DMS 273 (cell line): ENCODE measurements at regions not wholly inside any gene's neighbourhood (a gene's known extent, or its start where the extent isn't known, plus 50 kb on each side); places are given as distances from the start of the nearest gene placed in this dataset.
"Not testable (repeated sequence)": the region's sequence is repeated elsewhere in the genome, so short reads cannot be mapped to it uniquely, and the experiment has no call there.

Source experiments
- DNase-seq: peaks from one replicate; lab custom pipeline; 2025; ENCODE audit not compliant: unreplicated experiment; lab: John Stamatoyannopoulos, UW

DNA sequence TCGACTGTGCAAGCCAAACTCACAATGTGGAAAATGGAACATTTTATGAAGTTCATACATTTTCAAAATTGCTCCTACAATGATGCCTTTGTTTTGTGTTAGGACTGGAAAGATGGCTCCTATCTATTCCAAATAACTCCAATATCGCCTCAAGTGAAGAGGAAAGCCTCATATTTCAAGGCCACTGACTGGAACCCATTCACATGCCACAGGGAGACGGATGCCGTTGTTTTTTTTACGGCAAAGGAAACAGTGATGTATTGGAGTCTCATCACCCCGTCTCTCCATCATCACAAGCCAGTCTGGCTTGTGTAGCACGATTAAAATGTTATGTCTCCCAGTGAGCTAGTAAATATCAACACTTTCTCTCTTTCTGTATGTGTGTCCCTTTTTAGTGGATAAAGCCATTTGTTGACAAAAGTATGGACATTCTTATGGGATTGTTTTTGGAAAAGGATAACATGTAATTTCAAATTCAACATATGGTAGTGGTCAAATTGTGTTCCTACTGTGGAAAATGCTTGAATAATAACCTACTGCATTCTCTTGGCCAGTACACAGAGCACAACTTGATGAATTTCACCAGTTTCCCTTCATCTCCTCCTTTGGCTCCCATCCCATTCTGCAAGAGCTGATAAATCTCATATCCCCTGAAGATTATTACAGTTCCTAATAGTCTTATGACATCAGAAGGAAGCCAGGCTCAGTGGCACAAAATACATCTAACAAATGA, 109.5 kb upstream of the PITRM1 start:
- no peak for DNase-seq

DNA sequence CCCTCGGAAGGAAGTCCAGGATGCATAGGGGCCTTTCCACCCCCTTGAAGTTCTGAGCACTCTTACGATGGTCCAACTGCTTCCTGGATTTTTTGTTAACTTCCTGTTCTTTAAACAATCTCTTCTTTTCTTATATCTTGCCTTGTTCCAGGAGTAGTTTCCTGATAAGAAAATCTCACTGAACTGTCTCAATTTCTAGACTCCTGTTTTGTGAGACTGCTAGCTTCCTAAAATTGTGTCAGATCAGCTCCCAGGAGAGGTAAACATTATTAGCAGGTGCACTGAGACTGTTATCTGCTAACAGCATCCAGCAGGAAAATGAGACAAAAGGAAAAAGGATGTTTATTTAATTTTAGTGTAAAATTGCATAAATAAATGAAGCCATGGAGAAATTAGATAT, 106.2 kb upstream of the PITRM1 start:
- no peak for DNase-seq

DNA sequence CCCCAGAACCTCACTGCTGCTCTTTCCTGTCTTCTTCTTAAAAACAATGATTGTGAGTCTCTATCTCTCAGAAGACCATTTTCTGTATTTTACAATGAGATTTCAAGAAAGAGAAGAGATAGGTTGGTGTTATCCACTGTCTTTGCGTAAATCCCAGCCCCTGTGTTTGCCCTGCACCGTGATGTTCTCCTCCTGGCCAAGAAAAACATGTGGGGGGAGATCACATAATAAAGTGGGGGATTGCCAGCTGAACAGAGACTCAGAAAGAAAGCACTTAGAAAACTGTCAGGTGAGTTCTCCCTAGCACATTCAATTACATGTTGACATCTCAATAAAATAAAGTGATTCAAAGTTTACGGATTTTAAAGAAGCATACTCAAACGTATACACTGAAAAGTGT, 105.0 kb upstream of the PITRM1 start:
- no peak for DNase-seq

DNA sequence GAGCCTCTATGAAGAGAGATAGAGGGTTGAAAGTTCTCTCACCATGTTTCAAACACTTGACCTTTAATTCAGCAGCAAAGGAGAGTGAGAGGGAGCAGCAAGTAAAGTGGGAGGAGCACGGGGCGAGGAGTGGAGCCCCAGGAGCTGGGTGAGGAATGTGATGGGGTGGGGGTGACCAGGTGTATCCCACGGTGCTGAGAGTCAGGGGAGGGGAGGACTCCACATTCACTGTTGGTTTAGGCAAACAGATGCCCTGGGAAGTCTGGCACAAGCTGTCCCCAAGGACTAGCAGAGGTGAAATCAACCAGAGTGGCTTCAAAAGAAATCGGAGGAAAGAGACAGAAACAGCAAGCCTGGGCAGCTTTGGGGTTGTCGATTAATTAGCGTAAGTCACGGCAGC, 101.8 kb upstream of the PITRM1 start:
- DNase-seq = no peak

DNA sequence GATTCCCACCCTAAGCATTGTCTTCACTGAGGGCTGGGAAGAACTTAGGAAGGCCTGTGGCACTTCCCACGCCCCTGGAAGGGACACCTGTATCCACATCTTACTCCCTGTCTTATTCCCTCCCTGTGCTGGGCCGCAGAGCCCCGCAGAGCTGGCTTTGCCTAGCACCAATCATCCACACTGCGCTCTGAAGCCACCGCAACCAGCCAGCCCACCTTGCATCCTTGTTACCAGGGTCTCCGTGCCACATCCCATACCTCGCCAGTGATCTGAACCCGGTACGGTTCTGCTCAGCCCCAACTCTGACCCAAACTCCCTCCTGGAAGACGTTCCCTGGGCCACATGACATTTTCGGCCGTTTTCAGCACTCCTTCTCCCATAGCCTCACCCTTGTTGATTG, 101.4 kb upstream of the PITRM1 start:
- no peak for DNase-seq

DNA sequence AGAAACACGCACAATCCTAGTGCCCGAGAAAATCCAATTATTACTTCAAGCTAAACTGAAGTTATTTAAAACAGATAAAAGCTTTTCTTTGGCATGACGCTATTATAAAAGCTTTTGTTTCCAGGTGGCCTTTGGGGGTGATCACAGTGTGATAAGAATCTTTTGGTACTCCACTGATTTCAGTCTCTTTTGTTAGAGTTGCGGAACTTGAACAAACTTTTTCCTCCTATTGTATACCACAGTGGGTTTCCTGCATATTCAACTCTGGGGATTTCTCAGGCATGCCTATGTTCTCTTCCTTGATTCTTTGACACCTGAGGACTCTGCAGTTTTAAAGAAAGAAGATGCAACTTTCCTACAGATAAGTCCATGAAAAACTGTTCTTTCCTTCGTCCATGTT, 99.7 kb upstream of the PITRM1 start:
- no peak for DNase-seq

DNA sequence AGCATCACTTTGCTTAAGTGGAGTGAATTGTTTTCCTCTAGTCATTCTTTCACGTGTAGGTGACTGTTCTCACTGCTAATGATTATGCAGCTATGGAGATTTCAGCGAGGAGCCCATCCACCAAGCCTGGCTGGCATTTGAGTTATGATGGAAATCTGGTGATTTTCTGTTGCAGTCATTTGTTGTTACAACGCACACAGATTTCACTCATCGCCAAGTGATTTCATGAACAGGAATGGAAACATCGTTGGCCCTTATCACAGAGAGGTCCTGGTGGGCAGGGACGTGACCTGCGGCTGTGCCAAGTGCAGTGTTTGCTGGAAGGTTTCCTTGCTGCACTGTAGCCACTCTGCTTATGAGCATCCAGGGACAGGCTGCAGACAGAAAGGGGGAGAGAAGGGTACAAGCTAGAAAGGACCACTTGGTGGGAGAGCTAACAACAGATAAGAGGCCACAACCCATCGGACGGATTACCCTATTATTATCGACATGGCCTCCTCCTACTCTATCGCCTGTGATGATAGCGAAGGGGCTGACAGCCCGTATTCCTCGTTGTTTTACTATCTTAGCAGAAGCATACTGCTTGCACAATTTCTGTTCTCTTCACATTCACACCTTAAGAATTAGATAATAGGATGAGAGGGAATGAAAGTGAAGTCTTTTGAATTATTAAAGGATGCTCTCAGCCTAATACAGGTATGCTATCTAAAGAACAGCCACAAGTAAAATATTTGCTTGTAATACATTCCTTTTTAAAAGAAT, 99.0 kb upstream of the PITRM1 start:
- DNase-seq = no peak

DNA sequence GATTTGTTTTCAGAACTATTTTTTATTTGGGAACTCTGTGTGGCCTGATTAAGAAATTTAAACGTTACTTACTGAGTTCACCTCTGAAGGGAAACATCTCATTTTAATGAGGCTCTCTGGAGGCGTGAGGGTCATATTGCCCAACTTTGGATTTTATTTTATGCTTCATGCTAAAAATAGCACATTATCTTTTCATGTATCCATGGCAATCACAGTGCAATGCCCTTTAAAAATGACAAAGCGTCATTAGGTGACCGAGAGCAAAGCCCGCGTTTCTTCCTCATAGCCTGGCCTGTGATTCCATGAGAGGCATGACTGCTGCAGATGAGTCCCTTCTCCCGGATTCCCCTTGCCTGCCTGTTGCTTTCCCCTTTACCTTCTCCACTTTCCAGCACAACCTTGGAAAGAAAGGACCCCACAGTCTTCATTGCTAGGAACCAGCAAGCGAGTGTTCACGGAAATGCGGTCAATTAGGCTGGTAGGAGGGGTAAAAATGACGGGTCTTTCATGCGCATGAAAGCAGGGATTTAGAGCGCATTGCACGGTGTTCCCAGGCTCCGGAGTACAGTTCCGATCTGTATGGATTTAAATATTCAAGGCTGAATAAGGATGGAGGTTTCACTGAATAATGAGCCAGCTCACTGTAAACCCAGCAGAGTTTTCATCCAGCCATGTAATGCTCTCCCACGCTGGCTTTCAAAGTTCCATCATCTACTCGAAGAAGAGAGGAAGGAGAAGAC, 98.2 kb upstream of the PITRM1 start:
- DNase-seq = no peak

DNA sequence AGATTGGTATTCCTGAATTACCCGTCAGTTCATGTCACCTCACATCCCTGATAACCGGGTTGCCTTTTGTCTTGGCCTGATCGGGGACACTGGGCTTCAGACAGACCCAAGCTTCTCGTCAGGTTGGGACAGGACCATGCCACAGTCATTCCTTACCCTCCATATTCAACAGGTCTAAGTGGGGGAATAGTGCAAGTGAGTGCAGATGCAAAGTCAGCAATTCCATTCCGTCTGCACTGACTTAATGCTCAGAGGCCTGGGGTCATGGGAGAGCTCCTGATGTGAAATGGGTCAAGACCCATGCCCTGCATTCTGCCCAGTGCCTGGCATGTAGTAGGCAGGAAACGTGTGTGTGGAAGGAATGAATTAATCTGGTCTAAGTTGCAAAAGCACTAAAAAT, 95.4 kb upstream of the PITRM1 start:
- DNase-seq = no peak

DNA sequence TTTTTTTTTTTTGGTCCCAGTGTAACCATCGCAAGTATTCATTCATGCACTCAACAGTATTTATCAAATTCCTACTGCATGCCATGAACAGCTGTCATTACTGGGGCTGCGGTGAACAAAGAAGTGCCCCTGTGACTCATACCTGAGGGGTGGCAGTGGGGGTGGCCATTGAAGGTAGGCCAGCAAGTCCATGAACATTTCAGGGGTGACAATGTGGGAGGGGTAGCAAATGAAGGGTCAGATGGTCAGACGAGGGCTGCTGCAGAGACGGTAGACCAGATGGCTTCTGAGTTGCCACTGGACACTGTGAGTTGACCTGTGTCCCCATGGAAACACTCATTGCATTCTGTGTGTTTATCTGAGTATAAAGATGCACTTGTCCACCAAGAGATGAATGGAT, 92.5 kb upstream of the PITRM1 start:
- no peak for DNase-seq

DNA sequence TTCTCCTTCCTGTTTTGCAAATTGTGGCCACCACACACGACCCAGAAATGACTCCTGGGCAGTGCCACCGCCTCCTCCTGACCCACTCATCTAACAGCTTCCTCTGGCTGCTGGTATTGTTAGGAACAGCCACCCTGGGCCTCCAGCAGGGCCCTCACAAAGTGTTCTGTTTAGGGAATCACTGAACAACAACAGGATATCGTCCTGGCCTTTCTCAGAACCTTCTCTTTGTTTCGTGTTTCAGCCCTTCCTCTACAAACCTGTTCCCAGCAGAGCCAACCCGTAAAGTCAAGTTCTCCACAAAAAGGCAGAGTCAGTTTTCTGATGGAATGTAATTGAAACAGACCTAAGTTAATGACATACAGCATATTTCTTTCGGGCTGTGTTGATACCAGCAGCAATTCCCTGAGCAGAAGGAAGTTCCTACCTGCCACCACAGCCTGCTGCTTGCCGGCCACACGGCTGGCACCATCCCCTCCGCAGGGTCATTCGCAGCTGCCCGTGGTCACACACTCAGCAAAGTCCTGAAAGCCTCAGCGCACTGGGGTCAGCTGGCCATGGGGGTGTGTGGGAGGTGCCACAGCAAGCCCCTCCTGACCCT, 91.7 kb upstream of the PITRM1 start:
- no peak for DNase-seq

DNA sequence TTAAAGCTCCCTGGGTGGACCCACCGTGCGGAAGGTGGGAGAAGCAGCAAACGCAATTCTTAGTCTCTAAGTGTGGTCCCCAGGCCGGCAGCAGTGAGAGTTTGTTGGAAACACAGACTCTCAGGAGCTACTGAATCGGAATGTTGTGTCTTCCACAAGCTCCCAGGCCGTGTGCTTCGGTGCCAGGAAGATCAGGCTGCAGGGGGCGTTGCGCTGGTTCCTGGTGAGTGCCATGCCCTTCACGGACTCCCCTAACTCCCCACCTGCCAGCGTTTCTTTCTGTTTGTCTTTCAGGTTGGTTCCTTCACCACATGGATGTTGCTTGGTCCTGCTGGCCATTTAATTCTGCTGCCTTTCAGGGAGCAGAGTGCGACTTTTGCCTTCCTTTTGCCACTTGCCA, 91.2 kb upstream of the PITRM1 start:
- DNase-seq = no peak

DNA sequence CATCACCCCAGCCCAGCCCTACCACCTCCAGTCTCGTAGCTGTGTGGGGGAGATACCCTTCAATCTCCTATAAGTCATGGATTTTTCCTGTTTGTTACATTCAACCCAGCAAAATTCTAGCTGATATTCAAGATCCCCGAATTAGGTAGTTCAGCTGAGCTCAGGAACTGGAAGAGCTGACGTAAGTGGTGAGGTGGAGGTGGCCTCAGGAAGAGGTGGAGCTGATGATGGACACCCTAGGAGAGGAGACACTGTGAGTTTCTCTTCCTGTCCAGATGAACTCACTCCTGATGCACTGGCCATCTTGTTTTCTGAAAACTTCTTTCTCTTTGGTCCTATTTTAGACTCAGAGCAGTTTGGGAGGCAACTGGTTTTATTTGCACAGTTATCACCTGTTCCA, 90.5 kb upstream of the PITRM1 start:
- no peak for DNase-seq

DNA sequence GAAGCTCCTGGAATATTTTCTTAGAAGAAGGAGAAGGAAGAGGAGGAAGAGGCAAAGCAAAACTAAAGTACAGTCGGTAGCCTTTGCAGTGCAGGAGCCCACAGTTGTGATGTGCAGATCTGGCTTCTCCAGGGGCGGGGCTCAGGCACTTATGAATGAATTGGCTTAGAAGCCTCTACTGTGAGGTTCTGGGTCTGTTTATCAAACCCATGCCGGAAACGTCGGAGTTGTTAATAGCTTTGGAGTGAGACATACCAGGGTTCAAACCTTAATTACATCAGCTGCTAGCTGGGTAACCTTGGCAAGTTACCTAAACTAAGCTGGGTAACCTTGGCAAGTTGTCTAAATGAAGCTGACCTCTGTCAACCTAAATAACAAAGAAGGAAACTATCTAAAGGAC, 89.3 kb upstream of the PITRM1 start:
- DNase-seq = no peak

DNA sequence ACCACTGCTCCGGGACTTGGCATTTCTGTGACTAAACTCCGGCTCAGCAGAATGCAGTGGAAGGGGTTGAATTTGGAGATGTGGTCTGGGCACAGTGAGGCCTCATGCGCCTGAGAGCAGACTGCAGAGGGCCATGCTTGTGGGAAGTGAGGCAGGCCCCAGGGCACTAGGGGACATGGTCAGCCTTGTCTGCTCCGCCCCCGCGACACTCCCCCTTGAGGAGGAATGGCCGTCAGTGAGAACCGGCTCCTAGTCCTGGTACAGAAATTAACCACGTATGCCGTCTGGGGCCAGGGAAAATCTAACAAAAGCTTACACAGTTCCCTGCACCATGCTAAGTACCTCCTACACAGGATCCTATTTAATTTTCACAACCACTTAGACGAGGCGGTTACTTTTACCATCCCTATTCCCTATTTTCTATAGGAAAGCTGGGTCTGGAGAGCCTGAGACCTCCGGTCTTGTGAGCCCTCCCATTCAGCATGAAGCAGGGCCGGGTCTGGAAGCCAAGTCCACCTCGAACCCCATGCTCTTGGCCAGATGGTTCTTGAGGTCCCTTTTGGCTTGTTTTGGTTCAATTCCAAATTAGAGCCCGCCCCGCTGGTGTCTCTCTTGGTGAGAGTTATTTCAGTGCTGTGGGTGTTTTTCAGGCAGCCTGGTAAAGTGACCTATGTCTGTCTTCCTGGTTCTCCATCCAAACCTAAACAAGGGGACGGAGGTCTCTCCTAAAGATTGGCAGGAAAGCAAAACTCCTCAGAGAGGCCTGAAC, 87.7 kb upstream of the PITRM1 start:
- no peak for DNase-seq

DNA sequence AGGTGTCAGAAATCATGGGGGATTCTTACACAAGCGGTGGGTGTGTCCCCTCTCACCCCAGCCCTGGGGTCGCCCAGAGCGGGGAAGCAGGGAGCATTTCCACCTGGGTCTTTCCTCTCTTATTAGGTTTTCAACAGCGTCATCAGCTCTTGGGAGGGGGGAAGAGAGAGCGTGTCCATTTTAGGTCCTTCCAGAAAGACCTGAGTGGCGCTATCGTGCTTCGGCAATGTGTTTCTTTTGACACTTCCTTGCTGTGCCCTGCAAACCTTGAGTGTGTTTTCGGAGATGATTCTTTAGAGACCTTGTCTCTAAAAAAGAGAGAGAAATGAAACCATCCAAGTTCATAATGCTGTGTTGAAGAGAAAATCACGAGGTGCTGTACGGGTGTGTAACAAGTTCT, 86.9 kb upstream of the PITRM1 start:
- DNase-seq = no peak

DNA sequence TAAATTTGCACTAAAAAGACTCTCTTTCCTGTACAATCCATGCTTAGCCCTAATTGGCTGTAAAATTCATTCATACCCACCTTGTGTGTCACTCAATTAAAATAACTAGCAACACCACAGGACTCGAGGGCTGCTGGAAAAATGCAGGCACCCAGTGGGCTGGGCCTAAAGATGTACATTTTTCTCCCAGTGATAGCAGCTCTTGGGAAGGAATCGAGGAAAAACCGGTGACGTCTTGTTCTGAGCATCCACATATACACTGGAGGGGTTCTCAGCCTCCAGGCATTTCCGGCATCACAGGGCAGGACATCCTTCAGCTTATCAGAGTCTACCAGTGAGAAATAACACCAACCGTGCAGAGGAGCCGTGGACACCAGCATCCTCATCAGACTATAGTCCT, 85.8 kb upstream of the PITRM1 start:
- no peak for DNase-seq

DNA sequence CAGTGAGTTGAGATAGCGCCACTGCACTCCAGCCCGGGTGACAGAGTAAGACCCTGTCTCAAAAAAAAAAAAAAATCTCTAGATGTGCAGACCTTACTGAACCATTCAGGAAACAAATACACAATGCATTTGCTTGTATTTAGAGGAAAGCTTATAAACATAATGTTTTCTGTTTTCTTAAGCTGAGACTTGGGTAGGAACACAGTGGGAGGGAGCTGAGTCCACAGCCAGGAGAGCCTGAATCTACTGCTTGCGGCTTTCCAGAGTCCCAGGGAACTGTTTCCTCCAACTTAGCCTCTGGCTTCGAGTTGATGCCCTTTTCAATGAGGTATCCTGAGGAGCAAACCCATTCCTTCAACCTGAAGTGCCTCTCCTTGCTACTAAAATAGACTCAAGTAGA, 83.0 kb upstream of the PITRM1 start:
- no peak for DNase-seq

DNA sequence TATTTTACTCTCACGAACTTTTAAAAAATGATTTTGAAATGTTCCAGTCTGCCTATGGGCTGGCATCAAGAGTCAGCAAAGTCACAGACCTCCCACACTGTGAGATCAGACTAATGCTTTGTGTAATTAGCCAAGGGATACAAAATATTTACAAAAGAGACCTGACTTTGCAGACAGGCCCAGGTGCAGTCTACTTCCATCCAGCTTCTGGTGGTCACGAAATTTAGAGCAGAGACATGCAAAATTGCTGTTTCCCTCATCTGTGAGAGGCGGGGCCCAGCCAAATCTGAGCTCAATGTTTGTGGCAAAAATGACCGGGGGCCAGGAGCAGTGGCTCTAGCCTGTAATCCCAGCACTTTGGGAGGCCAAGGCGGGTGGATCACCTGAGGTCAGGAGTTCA, 82.5 kb upstream of the PITRM1 start:
- no peak for DNase-seq

DNA sequence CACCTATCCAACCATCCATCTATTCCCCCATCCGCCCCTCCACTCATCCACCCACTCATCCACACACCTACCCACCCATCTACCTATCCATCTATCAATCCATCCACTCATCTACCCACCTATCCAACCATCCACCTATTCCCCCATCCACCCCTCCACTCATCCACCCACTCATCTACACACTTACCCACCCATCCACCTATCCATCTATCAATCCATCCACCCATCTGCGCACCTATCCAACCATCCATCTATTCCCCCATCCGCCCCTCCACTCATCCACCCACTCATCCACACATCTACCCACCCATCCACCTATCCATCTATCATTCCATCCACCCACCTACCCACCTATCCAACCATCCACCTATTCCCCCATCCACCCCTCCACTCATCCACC, 81.4 kb upstream of the PITRM1 start:
- not testable (repeated sequence) for DNase-seq

DNA sequence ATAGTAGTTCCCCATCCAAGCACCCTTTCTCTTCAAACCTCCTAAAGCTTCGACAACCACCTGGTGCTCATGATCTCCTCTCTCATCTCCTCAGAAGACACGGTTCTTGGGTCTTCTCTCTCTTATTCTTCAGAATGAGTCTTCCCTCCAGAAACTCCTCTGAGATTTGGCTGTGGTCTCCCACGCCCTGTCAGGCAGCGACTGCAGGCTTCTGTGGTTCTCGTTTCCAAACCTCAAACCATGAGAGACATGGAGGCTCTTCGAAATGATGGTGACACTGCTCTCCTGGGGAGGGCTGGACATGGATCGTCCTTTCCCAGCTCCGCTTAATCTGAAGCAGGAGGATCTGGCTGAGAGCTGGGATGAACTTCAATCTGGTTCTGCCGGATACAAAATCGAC, 78.6 kb upstream of the PITRM1 start:
- no peak for DNase-seq
